Ovary (tissue), 3 donors: ENCODE measurements at regions not wholly inside any gene's neighbourhood (a gene's known extent, or its start where the extent isn't known, plus 50 kb on each side); places are given as distances from the start of the nearest gene placed in this dataset.

Source experiments
- EP300 ChIP-seq: sonication (generic); formaldehyde crosslinking; IDR thresholded peaks from one replicate; pipeline ENCODE4 v1.6.1; 2017; ENCODE audit warnings: antibody characterized with exemption
- POLR2A ChIP-seq: fragments of 450-650 bp; IDR thresholded peaks from one replicate; pipeline ENCODE4 v1.6.1; 2017; ENCODE audit warnings: antibody characterized with exemption, mild to moderate bottlenecking, moderate library complexity
- TF ChIP-seq, protein P1 (sequence below), 3 donors: fragments of 450-650 bp in 2 of 3; fragments of 200-600 bp in 1 of 3; IDR thresholded peaks; one replicate each; pipeline versions ENCODE4 v1.5.1 to v1.8.0; 2016 to 2022; ENCODE audit warnings: antibody characterized with exemption in 3 of 3, mild to moderate bottlenecking in 1 of 3
- donor health status: DM: no; HTN: no; CAD: no.

DNA sequence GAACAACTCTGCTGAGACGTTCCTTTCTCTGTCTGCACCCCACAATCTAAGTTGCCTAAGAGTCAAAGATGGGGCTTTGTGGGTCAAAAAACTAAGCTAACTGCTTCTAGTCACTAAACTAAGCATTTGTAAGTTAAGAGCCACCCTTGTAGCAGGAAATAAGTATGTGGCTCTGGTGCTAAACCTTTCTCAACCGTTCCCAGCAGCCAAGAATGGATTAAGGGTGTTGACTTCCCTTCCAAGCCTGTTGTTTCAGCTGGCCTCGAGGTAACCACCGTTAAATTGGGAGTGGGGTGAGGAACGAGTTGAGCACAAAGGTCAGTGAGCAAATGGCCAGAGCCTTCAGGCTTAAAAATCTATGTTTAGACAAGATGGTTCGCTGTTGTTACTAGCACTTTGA is 169.1 kb downstream of the TRIM33 start:
- TF ChIP-seq, protein P1, sequence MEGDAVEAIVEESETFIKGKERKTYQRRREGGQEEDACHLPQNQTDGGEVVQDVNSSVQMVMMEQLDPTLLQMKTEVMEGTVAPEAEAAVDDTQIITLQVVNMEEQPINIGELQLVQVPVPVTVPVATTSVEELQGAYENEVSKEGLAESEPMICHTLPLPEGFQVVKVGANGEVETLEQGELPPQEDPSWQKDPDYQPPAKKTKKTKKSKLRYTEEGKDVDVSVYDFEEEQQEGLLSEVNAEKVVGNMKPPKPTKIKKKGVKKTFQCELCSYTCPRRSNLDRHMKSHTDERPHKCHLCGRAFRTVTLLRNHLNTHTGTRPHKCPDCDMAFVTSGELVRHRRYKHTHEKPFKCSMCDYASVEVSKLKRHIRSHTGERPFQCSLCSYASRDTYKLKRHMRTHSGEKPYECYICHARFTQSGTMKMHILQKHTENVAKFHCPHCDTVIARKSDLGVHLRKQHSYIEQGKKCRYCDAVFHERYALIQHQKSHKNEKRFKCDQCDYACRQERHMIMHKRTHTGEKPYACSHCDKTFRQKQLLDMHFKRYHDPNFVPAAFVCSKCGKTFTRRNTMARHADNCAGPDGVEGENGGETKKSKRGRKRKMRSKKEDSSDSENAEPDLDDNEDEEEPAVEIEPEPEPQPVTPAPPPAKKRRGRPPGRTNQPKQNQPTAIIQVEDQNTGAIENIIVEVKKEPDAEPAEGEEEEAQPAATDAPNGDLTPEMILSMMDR (IDR thresholded peaks at IDR 0.05): no peak
- TF ChIP-seq EP300 (no peak), POLR2A (no peak)
